Erythroblast (primary cell): ENCODE measurements at regions not wholly inside any gene's neighbourhood (a gene's known extent, or its start where the extent isn't known, plus 50 kb on each side); places are given as distances from the start of the nearest gene placed in this dataset.

Experiments used
- GATA1 ChIP-seq: IDR thresholded peaks from 2 replicates; pipeline ENCODE4 v1.6.1; 2011; ENCODE audit warnings: low read depth, mild to moderate bottlenecking, control low read depth, low read length, moderate library complexity
- POLR2A ChIP-seq: IDR thresholded peaks from 2 replicates; pipeline ENCODE4 v1.6.1; 2011; ENCODE audit warnings: mild to moderate bottlenecking, low read length

DNA sequence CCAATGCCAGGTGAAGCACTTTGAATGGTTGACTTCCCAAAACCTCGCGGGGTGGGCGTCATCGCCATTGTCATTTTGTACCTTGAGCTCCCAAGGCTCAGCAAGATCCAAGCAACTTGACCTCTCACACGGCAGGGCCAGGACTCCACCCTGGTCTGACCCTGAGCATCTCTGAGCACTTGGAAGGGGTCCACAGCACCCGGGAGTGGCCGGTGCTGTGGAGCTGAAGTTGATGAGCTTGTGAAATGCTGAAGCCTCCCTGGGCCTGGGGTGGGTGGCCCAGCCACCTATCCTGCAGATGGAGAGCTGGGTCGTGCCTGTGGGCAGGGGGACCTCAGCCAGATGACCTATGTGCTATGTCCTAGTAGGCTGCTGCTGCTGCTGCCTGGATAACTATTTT, 283.3 kb upstream of the FOXF1 start:
- TF ChIP-seq POLR2A (no peak), GATA1 (no peak)
